DND-41 (cell line): ENCODE measurements at regions not wholly inside any gene's neighbourhood (a gene's known extent, or its start where the extent isn't known, plus 50 kb on each side); places are given as distances from the start of the nearest gene placed in this dataset.

Experiments used
- ATAC-seq: fragments of 200-7000 bp; cut with Tn5 transposase; 3 replicates; pipeline ENCODE4 v1.9.1; 2021; ENCODE audit warnings: low read depth; ENCODE audit not compliant: insufficient read depth
- DNase-seq: peaks from one replicate; pipeline ENCODE4 v3.0.0-alpha.2; 2020
- H2AFZ ChIP-seq: 2 replicates; pipeline ENCODE4 v1.6.0; 2012; ENCODE audit warnings: low read depth, low read length
- H3K27ac ChIP-seq: 2 replicates; pipeline ENCODE4 v1.5.1; 2012; ENCODE audit warnings: low read length, inconsistent platforms
- H3K27me3 ChIP-seq: fragments of 200-600 bp; sonication (generic); 2 replicates; pipeline ENCODE4 v1.6.0; 2012; ENCODE audit warnings: low read length, mild to moderate bottlenecking, inconsistent platforms; ENCODE audit not compliant: insufficient read depth, poor library complexity
- H3K36me3 ChIP-seq: 2 replicates; pipeline ENCODE4 v1.5.1; 2012; ENCODE audit warnings: low read length, inconsistent platforms; ENCODE audit not compliant: insufficient read depth
- H3K4me1 ChIP-seq: 2 replicates; pipeline ENCODE4 v1.5.1; 2012; ENCODE audit warnings: mild to moderate bottlenecking, low read length; ENCODE audit not compliant: insufficient read depth
- H3K4me2 ChIP-seq: 2 replicates; pipeline ENCODE4 v1.6.0; 2012; ENCODE audit warnings: mild to moderate bottlenecking, moderate library complexity, low read length, inconsistent platforms; ENCODE audit not compliant: insufficient read depth
- H3K4me3 ChIP-seq, 2 experiments: fragments of 200-600 bp in 1 of 2; shearing (Covaris generic) in 1 of 2; 2 replicates each; pipeline ENCODE4 v1.5.1; 2012 to 2016; ENCODE audit warnings: inconsistent platforms in 2 of 2, low read length in 2 of 2, mild to moderate bottlenecking in 2 of 2, low read depth in 1 of 2, moderate library complexity in 1 of 2
- H3K79me2 ChIP-seq: 2 replicates; pipeline ENCODE4 v1.6.0; 2012; ENCODE audit warnings: low read length, inconsistent platforms; ENCODE audit not compliant: insufficient read depth
- H3K9ac ChIP-seq: 2 replicates; pipeline ENCODE4 v1.6.0; 2012; ENCODE audit warnings: low read depth, mild to moderate bottlenecking, inconsistent platforms, low read length, moderate library complexity
- H3K9me3 ChIP-seq: 2 replicates; pipeline ENCODE4 v1.5.1; 2012; ENCODE audit warnings: low read length, moderate library complexity, mild to moderate bottlenecking, inconsistent platforms; ENCODE audit not compliant: insufficient read depth, severe bottlenecking
- H4K20me1 ChIP-seq: 2 replicates; pipeline ENCODE4 v1.6.0; 2012; ENCODE audit warnings: low read length; ENCODE audit not compliant: insufficient read depth
- CTCF ChIP-seq: IDR thresholded peaks from 2 replicates; pipeline ENCODE4 v1.5.1; 2012; ENCODE audit warnings: borderline replicate concordance, low read length, moderate library complexity, mild to moderate bottlenecking; ENCODE audit not compliant: poor library complexity, severe bottlenecking; ENCODE audit errors: extremely low read depth
- EZH2 ChIP-seq: IDR thresholded peaks from 3 replicates; pipeline ENCODE4 v1.6.1; 2012; ENCODE audit warnings: borderline replicate concordance, low read depth, mild to moderate bottlenecking, moderate library complexity, low read length, inconsistent platforms; ENCODE audit not compliant: severe bottlenecking

- no peak for TF ChIP-seq CTCF
These were observed 138.9 kb downstream of the WDR11 start for GRCh38 chr10:120989996-120990598.

GRCh38 chr10:120990831-120991230 lies 139.7 kb downstream of the WDR11 start:
- DNase-seq = no peak
- peaks cover 18% of the 10 kb centered on the region for H3K9me3 ChIP-seq
- no peak for TF ChIP-seq CTCF
- no peak for TF ChIP-seq EZH2
- no peaks in the 10 kb centered on the region for H3K27me3 ChIP-seq
- H3K4me3 ChIP-seq = no peak overlapping the region
- H2AFZ ChIP-seq = no peak overlapping the region
- H3K9ac ChIP-seq = no peak overlapping the region
- H3K4me1 ChIP-seq = no peaks in the 10 kb centered on the region
- H4K20me1 ChIP-seq = no peaks in the 10 kb centered on the region
- H3K36me3 ChIP-seq = no peaks in the 10 kb centered on the region
- ATAC-seq = no peak
- no peak overlapping the region for H3K4me2 ChIP-seq
- no peak overlapping the region for H3K27ac ChIP-seq
- H3K79me2 ChIP-seq = no peaks in the 10 kb centered on the region

More at GRCh38 chr10:120989996-120990598, 138.9 kb downstream of the WDR11 start:
- Histone ChIP-seq H3K4me3 (no peak overlapping the region), H2AFZ (no peak overlapping the region), H3K9me3 (peaks cover 18% of the 10 kb centered on the region), H3K4me1 (no peaks in the 10 kb centered on the region), H4K20me1 (no peaks in the 10 kb centered on the region), H3K4me2 (no peak overlapping the region), H3K36me3 (no peaks in the 10 kb centered on the region), H3K27ac (no peak overlapping the region), H3K9ac (no peak overlapping the region), H3K27me3 (no peaks in the 10 kb centered on the region), H3K79me2 (no peaks in the 10 kb centered on the region)
- DNase-seq (no peak), ATAC-seq (no peak)

GRCh38 chr10:120993089-120993488 lies 141.9 kb downstream of the WDR11 start:
- H3K9ac ChIP-seq = no peak overlapping the region
- no peaks in the 10 kb centered on the region for H3K4me1 ChIP-seq
- ATAC-seq (no peak), DNase-seq (no peak)
- no peak overlapping the region for H3K4me2 ChIP-seq
- TF ChIP-seq CTCF = no peak
- H3K9me3 ChIP-seq = peaks cover 18% of the 10 kb centered on the region
- H3K27ac ChIP-seq = no peak overlapping the region
- H3K4me3 ChIP-seq = no peak overlapping the region
- no peak overlapping the region for H2AFZ ChIP-seq
- H3K79me2 ChIP-seq = no peaks in the 10 kb centered on the region
- no peaks in the 10 kb centered on the region for H3K27me3 ChIP-seq
- H3K36me3 ChIP-seq = no peaks in the 10 kb centered on the region
- no peaks in the 10 kb centered on the region for H4K20me1 ChIP-seq

GRCh38 chr10:120995768-120996167 lies 144.6 kb downstream of the WDR11 start:
- TF ChIP-seq CTCF (no peak), EZH2 (no peak)
- no peak overlapping the region for H3K9ac ChIP-seq
- H3K4me3 ChIP-seq = no peak overlapping the region
- H3K27me3 ChIP-seq = no peaks in the 10 kb centered on the region
- no peak overlapping the region for H3K4me2 ChIP-seq
- peaks cover 2% of the 10 kb centered on the region for H3K9me3 ChIP-seq
- H3K79me2 ChIP-seq = no peaks in the 10 kb centered on the region
- H3K36me3 ChIP-seq = no peaks in the 10 kb centered on the region
- no peak for DNase-seq
- H3K27ac ChIP-seq = no peak overlapping the region
- no peak for ATAC-seq
- H3K4me1 ChIP-seq = no peaks in the 10 kb centered on the region
- no peak overlapping the region for H2AFZ ChIP-seq
- no peaks in the 10 kb centered on the region for H4K20me1 ChIP-seq
